Vagina (tissue), 2 donors: ENCODE measurements at regions not wholly inside any gene's neighbourhood (a gene's known extent, or its start where the extent isn't known, plus 50 kb on each side); places are given as distances from the start of the nearest gene placed in this dataset.
A peak's percentile ranks its signal among the peaks of the same experiment; 100 is the strongest.
"Not testable (repeated sequence)": the region's sequence is repeated elsewhere in the genome, so short reads cannot be mapped to it uniquely, and the experiment has no call there.

Source experiments
- DNase-seq, 2 donors: peaks; one replicate each; pipeline ENCODE4 v3.0.0-alpha.2; 2017; ENCODE audit errors: extremely low spot score in 2 of 2
- H3K27ac ChIP-seq: fragments of 200-600 bp; sonication (generic); one replicate; pipeline ENCODE4 v1.5.1; 2019
- H3K27me3 ChIP-seq: fragments of 200-600 bp; sonication (generic); one replicate; pipeline ENCODE4 v1.5.1; 2019
- H3K36me3 ChIP-seq, 2 donors: fragments of 200-600 bp; sonication (generic); one replicate each; pipeline ENCODE4 v1.5.1; 2017 to 2019
- H3K4me1 ChIP-seq: fragments of 200-600 bp; sonication (generic); one replicate; pipeline ENCODE4 v1.5.1; 2019
- H3K4me3 ChIP-seq, 2 donors: fragments of 200-600 bp; sonication (generic); 1 replicate in 1 of 2; 2 replicates in 1 of 2; pipeline ENCODE4 v1.5.1; 2016 to 2019
- H3K9me3 ChIP-seq: fragments of 200-600 bp; sonication (generic); one replicate; pipeline ENCODE4 v1.5.1; 2019
- POLR2A ChIP-seq, 2 donors: fragments of 450-650 bp; IDR thresholded peaks; one replicate each; pipeline ENCODE4 v1.6.1; 2017; ENCODE audit warnings: antibody characterized with exemption in 2 of 2, mild to moderate bottlenecking in 2 of 2, moderate library complexity in 2 of 2
- POLR2AphosphoS5 ChIP-seq, 2 donors: sonication (generic); formaldehyde crosslinking; IDR thresholded peaks; one replicate each; pipeline ENCODE4 v1.9.0; 2017; ENCODE audit warnings: antibody characterized with exemption in 2 of 2, mild to moderate bottlenecking in 2 of 2, low read depth in 1 of 2; ENCODE audit not compliant: insufficient read depth in 1 of 2
- intact Hi-C: fragments of 100-400 bp; cut with DNase I; formaldehyde crosslinking; loops from one replicate; pipeline ENCODE4 v1.15.1; 2023
- TF ChIP-seq, protein P1 (sequence below), 3 experiments: fragments of 450-650 bp in 2 of 3; fragments of 200-600 bp in 1 of 3; sonication (generic) in 1 of 3; IDR thresholded peaks; one replicate each; pipeline ENCODE4 v1.5.1; 2017 to 2019; ENCODE audit warnings: antibody characterized with exemption in 3 of 3, mild to moderate bottlenecking in 2 of 3, moderate library complexity in 2 of 3

DNA sequence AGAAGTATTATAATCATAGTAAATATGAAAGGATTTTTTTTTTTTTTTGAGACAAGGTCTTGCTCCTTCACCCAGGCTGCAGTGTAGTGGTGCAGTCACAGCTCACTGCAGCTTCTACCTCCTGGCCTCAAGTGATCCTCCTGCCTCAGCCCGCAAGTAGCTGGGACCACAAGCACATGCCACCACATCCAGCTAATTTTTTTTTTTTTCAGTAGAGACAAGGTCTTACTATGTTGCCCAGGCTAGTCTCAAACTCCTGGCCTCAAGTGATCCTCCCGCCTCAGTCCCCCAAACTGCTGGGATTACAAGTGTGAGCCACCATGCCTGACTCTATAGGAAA lies 86.2 kb upstream of the FOXN2 start:
- intact Hi-C loops = no loop called here
- no peaks in the 10 kb centered on the region for H3K4me1 ChIP-seq
- H3K9me3 ChIP-seq = no peaks in the 10 kb centered on the region
- peak in 1 of 2 donors; percentile 47 for DNase-seq
- no peak overlapping the region for H3K27ac ChIP-seq
- TF ChIP-seq, protein P1, sequence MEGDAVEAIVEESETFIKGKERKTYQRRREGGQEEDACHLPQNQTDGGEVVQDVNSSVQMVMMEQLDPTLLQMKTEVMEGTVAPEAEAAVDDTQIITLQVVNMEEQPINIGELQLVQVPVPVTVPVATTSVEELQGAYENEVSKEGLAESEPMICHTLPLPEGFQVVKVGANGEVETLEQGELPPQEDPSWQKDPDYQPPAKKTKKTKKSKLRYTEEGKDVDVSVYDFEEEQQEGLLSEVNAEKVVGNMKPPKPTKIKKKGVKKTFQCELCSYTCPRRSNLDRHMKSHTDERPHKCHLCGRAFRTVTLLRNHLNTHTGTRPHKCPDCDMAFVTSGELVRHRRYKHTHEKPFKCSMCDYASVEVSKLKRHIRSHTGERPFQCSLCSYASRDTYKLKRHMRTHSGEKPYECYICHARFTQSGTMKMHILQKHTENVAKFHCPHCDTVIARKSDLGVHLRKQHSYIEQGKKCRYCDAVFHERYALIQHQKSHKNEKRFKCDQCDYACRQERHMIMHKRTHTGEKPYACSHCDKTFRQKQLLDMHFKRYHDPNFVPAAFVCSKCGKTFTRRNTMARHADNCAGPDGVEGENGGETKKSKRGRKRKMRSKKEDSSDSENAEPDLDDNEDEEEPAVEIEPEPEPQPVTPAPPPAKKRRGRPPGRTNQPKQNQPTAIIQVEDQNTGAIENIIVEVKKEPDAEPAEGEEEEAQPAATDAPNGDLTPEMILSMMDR (IDR thresholded peaks at IDR 0.05) = no peak
- TF ChIP-seq POLR2AphosphoS5 (IDR thresholded peaks at IDR 0.05; ENCODE audit: insufficient read depth in 1 of 2, low read depth in 1 of 2) = no peak
- TF ChIP-seq POLR2A (IDR thresholded peaks at IDR 0.05) = no peak
- H3K27me3 ChIP-seq = no peaks in the 10 kb centered on the region
- no peak overlapping the region for H3K4me3 ChIP-seq
- no peaks in the 10 kb centered on the region for H3K36me3 ChIP-seq

DNA sequence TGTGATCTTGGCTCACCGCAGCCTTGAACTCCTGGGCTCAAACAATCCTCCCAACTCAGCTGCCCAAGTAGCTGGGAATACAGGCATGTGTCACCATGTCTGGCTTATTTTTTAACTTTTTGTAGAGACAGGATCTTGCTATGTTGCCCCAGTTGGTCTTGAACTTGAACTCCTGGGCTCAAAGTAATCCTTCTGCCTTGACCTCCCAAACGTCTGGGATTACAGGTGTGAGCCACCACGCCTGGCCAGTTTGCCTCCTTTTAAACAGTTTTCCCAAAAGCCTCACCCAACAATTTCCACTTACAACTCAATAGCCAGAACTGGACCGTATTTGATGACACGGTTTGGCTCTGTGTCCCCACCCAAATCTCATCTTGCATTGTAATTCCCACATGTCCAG lies 85.4 kb upstream of the FOXN2 start:
- no peak overlapping the region for H3K27ac ChIP-seq
- no peaks in the 10 kb centered on the region for H3K4me1 ChIP-seq
- H3K4me3 ChIP-seq = no peak overlapping the region
- no peaks in the 10 kb centered on the region for H3K9me3 ChIP-seq
- peak in 1 of 2 donors; percentile 27 for DNase-seq
- TF ChIP-seq POLR2AphosphoS5 (IDR thresholded peaks at IDR 0.05; ENCODE audit: insufficient read depth in 1 of 2, low read depth in 1 of 2) = no peak
- no peak for TF ChIP-seq POLR2A (IDR thresholded peaks at IDR 0.05)
- TF ChIP-seq, protein P1 (IDR thresholded peaks at IDR 0.05) = no peak
- no peaks in the 10 kb centered on the region for H3K36me3 ChIP-seq
- intact Hi-C loops = no loop called here
- H3K27me3 ChIP-seq = no peaks in the 10 kb centered on the region

DNA sequence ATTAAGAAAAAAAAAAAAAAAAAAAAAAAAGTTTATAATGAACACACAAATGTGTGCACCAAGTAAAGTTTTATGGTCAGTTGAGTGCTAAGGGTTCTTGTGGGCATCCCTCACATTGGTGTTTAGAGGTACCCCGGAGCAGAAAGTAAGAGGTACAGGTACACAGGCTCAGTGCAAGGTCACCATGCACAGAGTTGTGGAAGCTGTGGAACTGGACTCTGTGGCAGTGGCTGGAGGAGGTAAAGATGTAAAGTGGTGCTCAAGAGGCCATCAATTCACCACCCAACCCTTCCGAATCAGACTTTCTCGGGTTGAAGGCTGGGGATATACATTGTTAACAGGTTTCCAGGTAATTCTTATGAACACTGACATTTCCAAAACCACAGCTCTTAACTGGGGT lies 83.6 kb upstream of the FOXN2 start:
- Histone ChIP-seq H3K4me1 (peaks cover 7% of the 10 kb centered on the region), H3K27me3 (no peaks in the 10 kb centered on the region), H3K9me3 (no peaks in the 10 kb centered on the region), H3K36me3 (no peaks in the 10 kb centered on the region), H3K4me3 (no peak overlapping the region), H3K27ac (no peak overlapping the region)
- intact Hi-C loops = no loop called here
- TF ChIP-seq, protein P1 (IDR thresholded peaks at IDR 0.05) = no peak
- no peak for TF ChIP-seq POLR2AphosphoS5 (IDR thresholded peaks at IDR 0.05; ENCODE audit: insufficient read depth in 1 of 2, low read depth in 1 of 2)
- no peak for TF ChIP-seq POLR2A (IDR thresholded peaks at IDR 0.05)
- no peak for DNase-seq

DNA sequence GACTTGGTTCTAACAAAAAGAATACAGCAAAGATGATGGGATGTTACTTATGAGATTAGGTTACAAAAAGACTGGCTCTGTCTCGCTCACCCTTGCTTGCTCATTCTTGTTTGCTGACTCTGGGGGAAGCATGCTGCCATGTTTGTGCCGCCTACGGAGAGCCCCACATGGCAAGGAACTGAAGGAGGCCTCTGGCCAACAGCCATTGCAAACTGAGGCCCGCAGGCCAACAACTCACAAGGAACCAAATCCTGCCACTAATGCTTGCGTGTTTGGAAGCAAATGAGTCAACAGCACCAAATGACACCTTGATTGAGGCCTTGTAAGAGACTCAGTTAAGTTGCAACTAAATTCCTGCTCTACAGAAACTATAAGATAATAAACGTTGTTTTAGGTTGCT lies 82.1 kb upstream of the FOXN2 start:
- no peaks in the 10 kb centered on the region for H3K9me3 ChIP-seq
- TF ChIP-seq POLR2A (IDR thresholded peaks at IDR 0.05) (no peak), POLR2AphosphoS5 (IDR thresholded peaks at IDR 0.05; ENCODE audit: insufficient read depth in 1 of 2, low read depth in 1 of 2) (no peak)
- TF ChIP-seq, protein P1 (IDR thresholded peaks at IDR 0.05) = no peak
- intact Hi-C loops = no loop called here
- H3K27me3 ChIP-seq = no peaks in the 10 kb centered on the region
- H3K4me1 ChIP-seq = peaks cover 7% of the 10 kb centered on the region
- no peak overlapping the region for H3K4me3 ChIP-seq
- H3K36me3 ChIP-seq = no peaks in the 10 kb centered on the region
- no peak for DNase-seq
- no peak overlapping the region for H3K27ac ChIP-seq

DNA sequence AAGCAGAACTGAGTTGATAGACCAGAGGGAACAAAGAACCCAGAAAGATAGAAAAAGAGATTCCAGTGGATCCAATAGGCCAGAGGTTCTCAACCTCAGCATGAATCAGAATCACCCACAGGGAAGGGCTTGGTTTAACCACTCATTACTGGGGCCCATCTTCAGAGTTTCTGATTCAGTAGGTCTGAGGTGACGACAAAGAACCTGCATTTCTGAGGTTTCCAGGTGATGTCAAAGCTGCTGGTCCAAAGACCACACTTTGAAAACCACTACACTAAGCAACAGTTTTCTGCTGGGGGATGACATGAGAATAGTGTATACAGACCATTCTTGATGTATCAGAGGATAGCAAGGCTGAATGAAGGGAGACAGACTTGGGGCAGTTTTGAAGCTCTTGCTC lies 81.5 kb upstream of the FOXN2 start:
- Histone ChIP-seq H3K9me3 (no peaks in the 10 kb centered on the region), H3K36me3 (no peaks in the 10 kb centered on the region), H3K4me1 (peaks cover 7% of the 10 kb centered on the region), H3K27ac (no peak overlapping the region), H3K27me3 (no peaks in the 10 kb centered on the region), H3K4me3 (no peak overlapping the region)
- intact Hi-C loops = no loop called here
- TF ChIP-seq POLR2AphosphoS5 (IDR thresholded peaks at IDR 0.05; ENCODE audit: insufficient read depth in 1 of 2, low read depth in 1 of 2) = no peak
- TF ChIP-seq, protein P1 (IDR thresholded peaks at IDR 0.05) = no peak
- no peak for TF ChIP-seq POLR2A (IDR thresholded peaks at IDR 0.05)
- DNase-seq = no peak

DNA sequence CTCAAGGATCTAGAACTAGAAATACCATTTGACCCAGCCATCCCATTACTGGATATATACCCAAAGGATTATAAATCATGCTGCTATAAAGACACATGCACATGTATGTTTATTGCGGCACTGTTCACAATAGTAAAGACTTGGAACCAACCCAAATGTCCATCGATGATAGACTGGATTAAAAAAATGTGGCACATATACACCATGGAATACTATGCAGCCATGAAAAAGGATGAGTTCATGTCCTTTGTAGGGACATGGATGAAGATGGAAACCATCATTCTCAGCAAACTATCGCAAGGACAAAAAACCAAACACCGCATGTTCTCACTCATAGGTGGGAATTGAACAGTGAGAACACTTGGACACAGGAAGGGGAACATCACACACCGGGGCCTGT lies 80.7 kb upstream of the FOXN2 start:
- DNase-seq, H3K9me3 ChIP-seq, H3K27me3 ChIP-seq, H3K4me1 ChIP-seq, H3K4me3 ChIP-seq, H3K36me3 ChIP-seq, intact Hi-C loops, H3K27ac ChIP-seq: not testable (repeated sequence)
